HG02938 (cell line): ENCODE measurements at regions not wholly inside any gene's neighbourhood (a gene's known extent, or its start where the extent isn't known, plus 50 kb on each side); places are given as distances from the start of the nearest gene placed in this dataset.

Source experiments
- ATAC-seq: cut with Tn5 transposase; IDR thresholded peaks from one replicate; pipeline ENCODE4 v1.9.1; 2021; ENCODE audit warnings: mild to moderate bottlenecking, moderate library complexity; ENCODE audit not compliant: unreplicated experiment

DNA sequence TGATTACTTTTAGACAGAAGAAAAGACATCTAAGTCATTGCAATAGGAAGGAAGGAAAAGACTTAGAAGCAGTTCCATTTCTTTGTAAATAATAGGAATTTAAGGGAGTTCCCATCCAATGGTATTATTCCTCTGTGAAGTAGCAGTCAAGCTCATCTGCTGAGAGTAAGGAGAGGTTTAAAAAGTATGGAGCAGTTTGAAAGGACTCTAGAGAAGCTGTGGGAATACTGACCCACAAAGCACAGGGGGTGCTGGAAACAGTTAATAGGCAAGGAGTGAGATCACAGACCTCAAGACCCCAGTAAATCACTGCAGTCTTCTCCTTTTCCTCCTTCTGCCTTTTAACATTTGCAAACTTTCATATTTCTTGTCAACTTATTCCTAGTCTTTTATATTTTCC lies 428.5 kb downstream of the ADAMTS20 start:
- ATAC-seq, result no peak

GRCh38 chr12:43120150-43120549 lies 431.9 kb downstream of the ADAMTS20 start:
- no peak for ATAC-seq

DNA sequence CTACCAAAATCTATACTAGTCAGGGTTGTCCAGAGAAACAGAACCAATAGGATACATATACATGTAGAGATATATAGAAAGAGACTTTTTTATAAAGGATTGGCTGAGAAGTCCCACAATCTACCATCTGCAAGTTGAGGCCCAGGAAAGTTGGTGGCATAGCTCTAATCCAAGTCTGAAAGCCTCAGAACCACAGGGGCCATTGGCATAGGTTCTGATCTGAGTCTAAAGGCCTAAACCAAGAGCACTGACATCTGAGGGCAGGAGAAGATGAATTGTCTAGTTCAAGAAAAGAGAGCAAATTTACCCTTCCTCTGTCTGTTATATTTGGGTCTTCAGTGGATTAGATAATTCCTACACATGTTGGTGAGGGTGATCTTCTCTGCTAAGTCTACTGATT lies 433.1 kb downstream of the ADAMTS20 start:
- ATAC-seq, result no peak

DNA sequence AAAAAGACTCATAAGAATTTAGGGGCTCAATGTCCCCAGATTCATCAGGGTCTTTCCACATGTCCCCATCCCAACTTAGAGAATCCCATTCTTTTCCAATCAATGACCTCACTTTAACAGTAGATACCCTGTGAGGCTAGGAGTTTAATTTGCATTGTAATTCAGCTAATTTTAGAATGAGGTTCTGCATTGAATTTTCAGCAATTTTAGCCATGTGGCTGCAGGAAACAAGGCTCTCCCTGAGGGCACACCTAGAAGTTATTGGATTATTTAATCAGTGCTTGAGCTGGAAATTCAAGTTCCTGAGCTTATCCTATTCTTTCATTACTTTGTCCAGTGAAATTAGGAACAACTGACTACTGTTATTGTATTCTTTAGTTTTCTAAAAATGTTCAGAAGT lies 433.8 kb downstream of the ADAMTS20 start:
- ATAC-seq, result no peak

DNA sequence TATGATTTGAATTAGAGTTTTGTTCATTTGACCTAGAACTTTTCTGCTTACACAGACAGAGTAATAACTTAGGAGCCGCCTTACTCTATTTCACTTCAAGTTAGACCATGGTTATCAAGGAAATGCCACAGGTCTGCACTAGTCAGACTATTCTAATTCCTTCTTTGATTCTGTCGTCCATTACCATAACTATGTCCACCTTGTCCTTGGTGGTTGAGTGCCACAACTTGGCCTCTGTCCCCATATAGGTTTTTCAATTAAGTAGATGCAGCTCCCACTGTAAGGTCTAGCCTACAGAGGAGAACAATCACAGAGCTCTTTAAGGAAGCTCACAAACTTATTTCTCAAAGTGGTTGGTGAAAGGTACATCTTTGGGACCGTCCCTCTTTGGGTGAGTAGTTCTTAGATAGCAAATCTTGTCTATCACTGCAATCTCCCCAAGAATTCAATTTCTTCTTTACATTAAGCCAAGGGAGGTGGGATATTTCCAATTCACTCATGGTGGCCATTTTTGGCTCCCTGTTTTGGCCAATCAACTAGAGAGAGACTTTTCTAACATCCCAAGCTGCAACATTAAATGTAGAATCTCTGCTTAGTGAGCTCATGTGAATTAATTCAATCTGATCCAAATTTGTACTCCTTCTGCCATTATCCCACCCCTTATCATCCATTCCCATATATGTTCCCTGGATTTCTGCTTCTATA lies 434.6 kb downstream of the ADAMTS20 start:
- ATAC-seq, result no peak

DNA sequence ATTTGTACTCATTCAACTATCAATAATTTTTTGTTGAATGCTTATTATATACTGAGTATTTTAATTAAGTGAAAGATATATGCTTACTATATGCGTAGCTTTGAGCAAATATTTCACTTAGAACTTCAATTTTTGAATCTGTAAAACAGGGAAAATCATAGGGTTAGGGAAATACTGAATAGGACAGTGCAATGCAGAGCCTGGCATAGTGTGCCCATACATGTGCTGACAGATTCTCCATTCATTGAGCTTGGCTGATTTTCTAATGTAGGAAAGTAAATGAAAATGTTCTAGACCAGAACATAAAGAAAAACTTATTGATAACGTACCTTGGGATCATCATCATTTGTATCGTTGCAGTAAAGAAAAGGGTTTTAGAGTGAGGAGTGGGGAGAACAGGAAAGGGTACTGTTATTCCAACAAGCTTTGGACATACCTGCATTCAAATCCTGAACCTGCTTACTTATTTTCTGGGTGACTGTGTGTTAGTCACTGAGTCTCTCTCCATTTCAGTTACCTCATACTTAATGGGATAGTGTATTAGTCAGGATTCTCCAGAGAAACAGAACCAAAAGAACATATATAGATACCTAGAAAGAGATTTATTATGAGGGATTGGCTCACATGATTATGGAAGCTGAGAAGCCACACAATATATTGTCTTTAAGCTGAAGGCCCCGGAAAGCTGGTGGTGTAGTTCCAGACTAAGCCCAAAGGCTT lies 436.4 kb downstream of the ADAMTS20 start:
- no peak for ATAC-seq

- ATAC-seq, result no peak
These were observed 437.7 kb downstream of the ADAMTS20 start for GRCh38 chr12:43114316-43114715.

DNA sequence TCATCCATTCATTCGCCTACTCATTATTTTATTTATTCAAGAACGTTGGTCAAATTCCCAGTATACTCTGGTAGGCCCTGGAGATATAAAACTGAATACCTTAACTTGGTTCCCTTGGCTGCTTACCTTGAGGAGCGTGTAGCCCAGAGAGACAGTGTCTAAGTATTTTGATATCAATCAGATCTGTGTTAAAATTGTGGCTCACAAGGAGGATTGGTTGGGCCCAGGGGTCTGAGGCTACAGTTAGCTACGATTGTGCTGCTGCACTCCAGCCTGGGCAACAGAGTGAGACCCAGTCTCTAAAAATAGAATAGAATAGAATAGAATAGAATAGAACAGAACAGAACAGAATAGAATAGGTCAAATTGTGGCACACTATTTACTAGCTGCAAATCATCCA lies 438.4 kb downstream of the ADAMTS20 start:
- no peak for ATAC-seq

DNA sequence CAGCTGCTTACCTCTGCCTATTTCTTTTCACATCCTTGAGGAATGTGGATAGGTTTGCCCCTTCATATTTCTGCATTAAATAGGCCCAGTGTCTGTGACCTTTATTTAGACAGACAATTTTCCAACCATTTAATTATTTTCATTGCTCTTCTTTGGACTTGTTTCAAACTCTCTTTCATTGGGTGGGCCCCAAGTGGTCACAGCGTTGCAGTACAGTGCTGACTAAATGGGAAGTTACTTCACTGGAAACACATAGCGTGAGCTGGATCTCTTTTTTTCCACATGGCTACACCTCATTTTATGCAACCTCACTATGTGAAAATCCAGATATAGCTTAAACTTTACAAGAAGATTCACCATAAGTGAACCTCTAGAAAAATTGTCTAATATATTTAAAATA lies 438.9 kb downstream of the ADAMTS20 start:
- no peak for ATAC-seq

DNA sequence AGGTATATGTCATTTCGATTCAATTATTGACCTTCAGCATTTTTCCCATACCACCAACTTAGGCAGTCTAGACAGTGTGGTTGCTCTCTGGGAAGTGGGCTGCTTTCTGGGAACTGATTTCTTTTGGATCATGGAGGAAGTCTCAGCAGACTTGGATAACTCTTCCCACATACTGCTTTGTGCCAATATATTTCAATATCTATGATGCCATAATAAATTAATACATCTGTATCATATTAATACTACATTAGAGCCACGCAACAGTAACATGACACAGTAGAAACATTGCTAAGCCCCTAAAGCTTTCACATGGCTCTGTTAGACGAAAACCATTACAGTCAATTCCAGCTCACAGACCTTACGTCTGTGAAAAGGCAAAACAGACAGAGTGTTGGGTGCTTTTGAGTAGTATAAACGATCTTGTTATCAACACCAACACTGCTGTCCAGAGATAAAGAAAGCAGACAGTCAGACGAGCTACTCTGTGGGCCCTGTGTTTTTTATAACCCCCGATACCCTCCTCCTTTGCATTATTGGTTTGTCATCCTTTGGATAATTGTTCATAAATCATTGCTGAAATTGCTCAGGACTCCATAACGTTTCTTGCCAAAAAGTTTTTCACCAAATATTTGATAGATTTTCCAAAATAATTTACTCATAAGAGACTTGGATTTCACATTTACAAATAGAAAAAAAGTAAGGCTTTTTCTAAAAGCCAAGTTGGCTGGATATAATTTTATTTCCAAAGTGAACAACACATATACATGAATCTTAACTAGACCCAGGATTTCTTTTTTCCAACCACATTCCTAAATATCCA lies 439.7 kb downstream of the ADAMTS20 start:
- ATAC-seq, result no peak

GRCh38 chr12:43111608-43112007 lies 440.4 kb downstream of the ADAMTS20 start:
- ATAC-seq, result no peak

GRCh38 chr12:43109631-43110345 lies 442.2 kb downstream of the ADAMTS20 start:
- ATAC-seq, result no peak

DNA sequence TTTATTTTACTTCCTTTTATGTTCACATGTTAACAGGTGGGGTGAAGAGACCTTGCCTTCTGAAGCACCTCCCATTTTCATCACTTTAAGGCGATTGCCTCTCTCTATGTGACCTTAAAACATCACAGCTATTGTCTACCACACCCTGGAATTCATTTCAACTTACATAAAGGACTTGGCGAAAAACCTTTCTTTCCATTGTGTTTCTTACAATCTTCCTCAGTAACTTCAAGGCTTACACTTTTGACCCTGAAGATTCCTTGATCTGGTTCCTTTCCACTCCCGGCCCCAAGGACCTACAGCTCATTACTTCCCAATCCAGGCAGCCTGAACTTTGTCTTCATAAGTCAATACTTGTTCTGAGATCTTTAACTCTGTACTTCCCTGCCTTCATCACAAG lies 443.3 kb downstream of the ADAMTS20 start:
- ATAC-seq, result no peak

GRCh38 chr12:43107026-43107775 lies 444.8 kb downstream of the ADAMTS20 start:
- no peak for ATAC-seq

- no peak for ATAC-seq
These were observed 445.6 kb downstream of the ADAMTS20 start for GRCh38 chr12:43106355-43106754.

GRCh38 chr12:43105426-43105981 lies 446.5 kb downstream of the ADAMTS20 start:
- no peak for ATAC-seq

DNA sequence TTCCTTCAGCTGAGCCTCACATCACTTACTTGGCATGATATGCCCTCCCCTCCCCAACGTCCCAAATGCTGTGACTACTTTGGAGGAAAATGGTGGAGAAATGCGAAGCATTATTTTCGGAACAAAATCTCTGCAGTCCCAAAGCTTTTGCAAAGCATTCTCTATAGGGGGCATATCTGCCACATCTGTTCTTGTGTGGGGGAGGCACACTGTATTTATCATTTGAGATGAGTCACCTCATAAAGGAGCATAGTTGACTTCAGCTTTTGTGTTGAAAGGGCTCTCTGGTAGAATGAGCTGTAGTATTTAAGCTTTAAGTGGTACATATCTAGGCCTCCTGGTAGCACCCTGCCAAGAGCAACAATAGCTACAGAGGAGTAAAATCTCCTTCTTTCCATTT lies 447.5 kb downstream of the ADAMTS20 start:
- ATAC-seq, result no peak

GRCh38 chr12:43103866-43104265 lies 448.1 kb downstream of the ADAMTS20 start:
- ATAC-seq, result no peak

- ATAC-seq, result no peak
These were observed 449.3 kb downstream of the ADAMTS20 start for GRCh38 chr12:43102546-43103264.
